ENCODE measurements at regions not wholly inside any gene's neighbourhood (a gene's known extent, or its start where the extent isn't known, plus 50 kb on each side); places are given as distances from the start of the nearest gene placed in this dataset.

DNA sequence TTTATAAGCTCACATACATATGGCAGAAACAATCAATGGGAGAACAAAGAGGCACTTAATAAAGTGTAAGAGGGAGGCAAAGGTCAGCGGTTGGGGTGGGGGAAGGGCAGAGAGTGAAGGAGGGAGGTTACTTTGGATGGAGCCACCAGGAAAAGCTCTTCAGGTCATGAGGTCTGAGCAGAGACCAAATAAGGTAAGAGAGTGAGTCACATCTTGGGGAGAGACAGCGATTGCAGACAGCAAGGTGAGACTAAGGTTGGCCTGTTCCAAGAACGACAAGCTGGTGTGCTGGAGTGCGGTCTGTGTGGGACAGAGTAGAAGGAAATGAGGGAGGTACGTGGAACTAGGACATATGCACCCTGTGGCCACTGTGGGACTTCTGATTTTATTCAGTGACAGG lies 74.3 kb upstream of the TOMM7 start:
- TF ChIP-seq, protein P1, sequence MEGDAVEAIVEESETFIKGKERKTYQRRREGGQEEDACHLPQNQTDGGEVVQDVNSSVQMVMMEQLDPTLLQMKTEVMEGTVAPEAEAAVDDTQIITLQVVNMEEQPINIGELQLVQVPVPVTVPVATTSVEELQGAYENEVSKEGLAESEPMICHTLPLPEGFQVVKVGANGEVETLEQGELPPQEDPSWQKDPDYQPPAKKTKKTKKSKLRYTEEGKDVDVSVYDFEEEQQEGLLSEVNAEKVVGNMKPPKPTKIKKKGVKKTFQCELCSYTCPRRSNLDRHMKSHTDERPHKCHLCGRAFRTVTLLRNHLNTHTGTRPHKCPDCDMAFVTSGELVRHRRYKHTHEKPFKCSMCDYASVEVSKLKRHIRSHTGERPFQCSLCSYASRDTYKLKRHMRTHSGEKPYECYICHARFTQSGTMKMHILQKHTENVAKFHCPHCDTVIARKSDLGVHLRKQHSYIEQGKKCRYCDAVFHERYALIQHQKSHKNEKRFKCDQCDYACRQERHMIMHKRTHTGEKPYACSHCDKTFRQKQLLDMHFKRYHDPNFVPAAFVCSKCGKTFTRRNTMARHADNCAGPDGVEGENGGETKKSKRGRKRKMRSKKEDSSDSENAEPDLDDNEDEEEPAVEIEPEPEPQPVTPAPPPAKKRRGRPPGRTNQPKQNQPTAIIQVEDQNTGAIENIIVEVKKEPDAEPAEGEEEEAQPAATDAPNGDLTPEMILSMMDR (IDR thresholded peaks at IDR 0.05): no peak
- Histone ChIP-seq H3K4me3 (no peak overlapping the region), H3K27ac (no peak overlapping the region)
- no peak for DNase-seq (ENCODE audit: low spot score)

DNA sequence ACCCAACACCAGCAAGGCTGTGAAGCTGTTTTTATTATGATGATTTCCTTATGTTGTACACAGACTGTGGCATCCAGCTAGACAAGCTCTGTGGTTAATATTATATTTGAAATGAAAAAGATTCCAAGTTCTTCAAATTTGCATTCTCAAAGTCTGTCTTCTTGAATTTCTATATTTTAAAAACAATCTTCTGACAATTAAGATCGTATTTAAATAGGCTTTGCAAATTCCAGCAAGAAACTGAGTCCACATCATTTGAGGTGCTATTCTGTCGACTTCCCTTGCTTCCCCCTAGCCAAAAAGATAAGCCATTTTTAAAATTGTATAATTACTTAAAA lies 73.1 kb upstream of the TOMM7 start:
- TF ChIP-seq, protein P1 (IDR thresholded peaks at IDR 0.05): no peak

DNA sequence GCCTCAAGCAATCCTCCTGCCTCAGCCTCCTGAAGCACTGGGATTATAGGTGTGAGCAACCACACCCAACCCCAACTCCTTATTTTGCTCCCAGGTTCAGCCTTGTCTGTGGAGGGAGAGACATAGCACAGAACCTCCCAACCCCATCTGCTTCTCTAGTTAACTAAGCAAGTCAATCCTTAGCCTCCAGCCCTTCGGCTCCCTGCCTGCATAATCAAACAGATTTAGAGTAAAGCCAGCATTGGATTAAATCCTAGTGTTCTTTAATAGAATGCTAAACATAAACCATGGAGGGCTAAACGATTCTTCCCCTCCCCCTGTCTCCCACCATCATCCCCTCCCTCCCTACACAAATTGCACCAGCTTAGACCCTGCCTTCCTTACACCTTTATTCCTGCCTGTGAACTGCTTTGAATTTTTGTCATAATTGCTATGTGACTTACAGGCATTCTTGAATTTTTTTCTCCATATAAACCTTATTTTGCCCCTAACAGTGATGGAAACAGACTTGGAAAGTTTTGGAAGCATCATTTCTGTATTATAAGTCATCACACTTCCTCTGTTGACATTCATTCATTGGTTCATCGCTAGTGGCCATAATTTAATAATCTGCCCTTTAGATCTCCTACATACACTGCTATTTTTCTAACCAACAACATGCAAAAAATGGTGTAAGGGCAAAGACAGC lies 72.6 kb upstream of the TOMM7 start:
- DNase-seq (ENCODE audit: low spot score): no peak
- no peak overlapping the region for H3K4me3 ChIP-seq
- TF ChIP-seq, protein P1 (IDR thresholded peaks at IDR 0.05): no peak
- no peak overlapping the region for H3K27ac ChIP-seq

More for the DNA sequence above, 73.1 kb upstream of the TOMM7 start:
- Histone ChIP-seq H3K27ac (no peak overlapping the region), H3K4me3 (no peak overlapping the region)
- DNase-seq (ENCODE audit: low spot score): no peak

DNA sequence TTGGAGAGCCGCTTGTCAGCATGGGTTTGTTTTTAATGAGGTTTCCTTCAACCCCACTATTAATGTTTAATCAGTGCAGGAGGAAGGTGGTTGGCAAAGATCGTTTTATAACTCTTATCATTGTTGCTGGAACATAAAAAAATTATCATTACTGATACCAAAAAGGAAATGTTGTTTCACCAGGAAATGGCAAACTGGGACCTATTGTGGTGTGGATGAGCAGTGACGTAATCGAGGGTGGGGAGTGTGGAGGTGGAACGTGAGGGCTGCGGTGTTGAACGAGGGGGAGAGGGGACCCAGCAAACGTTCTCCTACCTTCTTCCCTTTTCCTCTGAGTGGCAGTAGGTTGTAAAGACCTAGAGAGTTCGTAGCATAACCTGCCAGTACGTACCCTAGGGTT lies 71.9 kb upstream of the TOMM7 start:
- no peak overlapping the region for H3K4me3 ChIP-seq
- no peak overlapping the region for H3K27ac ChIP-seq
- DNase-seq (ENCODE audit: low spot score): no peak
- TF ChIP-seq, protein P1 (IDR thresholded peaks at IDR 0.05): no peak

DNA sequence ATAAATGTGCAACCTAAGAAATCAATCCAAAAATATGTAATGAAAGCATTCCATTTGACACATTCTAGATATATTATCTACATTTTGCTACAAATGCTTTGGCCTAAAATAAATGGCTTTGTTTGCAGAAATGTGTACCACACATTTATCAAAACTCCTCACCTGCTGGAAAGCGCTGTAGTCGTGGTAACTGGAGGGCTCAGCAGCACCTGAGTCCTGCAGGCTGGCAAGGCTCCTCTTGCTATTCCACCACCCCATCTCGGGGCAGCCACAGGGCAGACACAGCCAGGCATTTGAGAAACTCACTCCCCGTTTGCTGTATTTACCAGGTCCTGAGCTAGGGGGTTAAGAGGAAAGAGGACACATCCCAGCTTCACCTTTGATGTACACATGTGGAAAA lies 68.1 kb upstream of the TOMM7 start:
- DNase-seq (ENCODE audit: low spot score): no peak
- H3K4me3 ChIP-seq: no peak overlapping the region
- H3K27ac ChIP-seq: no peak overlapping the region
- TF ChIP-seq, protein P1 (IDR thresholded peaks at IDR 0.05): no peak

DNA sequence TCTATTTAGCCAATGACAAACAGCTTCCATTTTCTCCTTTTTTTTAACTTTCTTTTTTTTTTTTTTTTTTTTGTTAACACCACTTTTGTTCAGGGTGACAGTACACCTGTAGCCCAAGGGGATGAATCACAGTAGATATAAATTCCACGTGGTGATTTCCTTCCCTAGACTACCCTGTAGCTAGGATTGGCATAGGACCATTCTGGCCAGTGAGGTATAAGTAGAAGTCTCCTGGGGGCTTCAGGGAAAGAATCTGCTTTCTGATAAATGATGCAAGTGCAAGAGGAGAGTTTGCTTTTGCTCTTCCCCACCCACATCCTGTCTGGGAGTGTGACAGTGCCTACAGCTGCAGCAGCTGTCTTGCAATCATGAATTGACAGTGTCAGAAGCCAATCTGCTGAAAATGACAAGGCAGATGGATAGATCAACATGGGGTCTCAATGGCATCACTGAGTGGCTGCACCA lies 63.2 kb upstream of the TOMM7 start:
- no peak overlapping the region for H3K4me3 ChIP-seq
- DNase-seq (ENCODE audit: low spot score): no peak
- H3K27ac ChIP-seq: no peak overlapping the region
- TF ChIP-seq, protein P1 (IDR thresholded peaks at IDR 0.05): no peak

Data from coronary artery (tissue), 2 donors.